GM12878 (cell line): ENCODE measurements at regions not wholly inside any gene's neighbourhood (a gene's known extent, or its start where the extent isn't known, plus 50 kb on each side); places are given as distances from the start of the nearest gene placed in this dataset.

Source experiments
- ATAC-seq: fragments of 200-7000 bp; cut with Tn5 transposase; 3 replicates; pipeline ENCODE4 v1.9.1; 2020; ENCODE audit warnings: mild to moderate bottlenecking, moderate library complexity
- BruUV-seq: library from RNA; stranded (reverse); fragments of 400-500 nt; replicated peaks from 2 replicates; lab custom pipeline; 2021; lab: Mats Ljungman, UMichigan
- CTCF ChIA-PET: fragments of 300-600 bp; sonication (Branson Sonifier 250); formaldehyde crosslinking; extraction: SDS; loops from one replicate; lab custom pipeline; 2021; ENCODE audit warnings: inconsistent platforms; lab: Yijun Ruan, JAX
- POLR2A ChIA-PET: fragments of 350-600 bp; formaldehyde crosslinking; extraction: SDS; loops from one replicate; lab custom pipeline; 2021; ENCODE audit warnings: inconsistent platforms; lab: Charles Lee
- RAD21 ChIA-PET: fragments of 300-600 bp; sonication (Branson Sonifier 250); formaldehyde crosslinking; loops from one replicate; lab custom pipeline; 2023; ENCODE audit warnings: antibody characterized with exemption; ENCODE audit not compliant: unreplicated experiment; lab: Charles Lee
- SMC1A ChIA-PET: fragments of 300-600 bp; sonication (Branson Sonifier 250); formaldehyde crosslinking; loops from one replicate; lab custom pipeline; 2023; ENCODE audit not compliant: unreplicated experiment, uncharacterized antibody; lab: Charles Lee
- DNase-seq: peaks from one replicate; pipeline ENCODE4 v3.0.0-alpha.2; 2011; ENCODE audit warnings: low read depth, low spot score
- FAIRE-seq: peaks from 3 replicates; lab custom pipeline; 2011; peaks lifted over from hg19 to GRCh38; lab: Jason Lieb, UNC
- H2AFZ ChIP-seq: 2 replicates; pipeline ENCODE4 v1.6.0; 2011; ENCODE audit warnings: low read depth, low read length, control low read depth; ENCODE audit not compliant: control insufficient read depth
- H3K27ac ChIP-seq: 2 replicates; pipeline ENCODE4 v1.5.1; 2011; ENCODE audit warnings: control low read depth; ENCODE audit not compliant: control insufficient read depth, insufficient read depth
- H3K27me3 ChIP-seq, 2 experiments: replicated peaks in 1 of 2; 2 replicates each; pipeline versions ENCODE4 v1.6.0 to v1.6.1; 2011; ENCODE audit warnings: low read length in 1 of 2; ENCODE audit not compliant: control insufficient read depth in 2 of 2, insufficient read depth in 2 of 2
- H3K36me3 ChIP-seq, 2 experiments: 2 replicates each; pipeline ENCODE4 v1.5.1; 2011; ENCODE audit warnings: low read length in 1 of 2; ENCODE audit not compliant: control insufficient read depth in 2 of 2, insufficient read depth in 2 of 2
- H3K4me1 ChIP-seq: 2 replicates; pipeline ENCODE4 v1.6.1; 2011; ENCODE audit warnings: mild to moderate bottlenecking, low read length, moderate library complexity, mixed read lengths; ENCODE audit not compliant: control insufficient read depth, insufficient read depth
- H3K4me2 ChIP-seq: 2 replicates; pipeline ENCODE4 v1.6.0; 2011; ENCODE audit warnings: control low read depth; ENCODE audit not compliant: control insufficient read depth, insufficient read depth
- H3K4me3 ChIP-seq: fragments of 200-600 bp; sonication (generic); 2 replicates; pipeline ENCODE4 v1.5.1; 2016
- H3K79me2 ChIP-seq: 2 replicates; pipeline ENCODE4 v1.6.0; 2011; ENCODE audit warnings: low read length; ENCODE audit not compliant: control insufficient read depth, insufficient read depth
- H3K9ac ChIP-seq: 2 replicates; pipeline ENCODE4 v1.8.0; 2011; ENCODE audit warnings: low read length, control low read depth, mixed read lengths; ENCODE audit not compliant: control insufficient read depth, insufficient read depth
- H3K9me3 ChIP-seq: replicated peaks from 3 replicates; pipeline ENCODE4 v1.5.1; 2011; ENCODE audit warnings: mild to moderate bottlenecking, low read length; ENCODE audit not compliant: control insufficient read depth, insufficient read depth
- H4K20me1 ChIP-seq: 2 replicates; pipeline ENCODE4 v1.6.0; 2011; ENCODE audit not compliant: control insufficient read depth, insufficient read depth
- CHD1 ChIP-seq: IDR thresholded peaks from 2 replicates; pipeline ENCODE4 v1.6.1; 2012; ENCODE audit warnings: low read depth, low read length, improper control_type of control experiment
- EGR1 ChIP-seq, 2 experiments: IDR thresholded peaks; 1 replicate in 1 of 2; 2 replicates in 1 of 2; pipeline ENCODE4 v1.6.1; 2011 to 2012; ENCODE audit warnings: low read depth in 2 of 2, low read length in 2 of 2, borderline replicate concordance in 1 of 2, mild to moderate bottlenecking in 1 of 2, moderate library complexity in 1 of 2
- HSF1 ChIP-seq: fragments of 150-350 bp; IDR thresholded peaks from 2 replicates; pipeline ENCODE4 v1.6.1; 2014; ENCODE audit warnings: mild to moderate bottlenecking, low read depth, low read length
- JUND ChIP-seq: IDR thresholded peaks from 2 replicates; pipeline ENCODE4 v1.6.1; 2012; ENCODE audit warnings: low read depth, mild to moderate bottlenecking, low read length, improper control_type of control experiment, moderate library complexity
- KDM1A ChIP-seq: fragments of 200-600 bp; sonication (generic); IDR thresholded peaks from 2 replicates; pipeline ENCODE4 v1.6.1; 2016; ENCODE audit warnings: borderline replicate concordance
- NR2F1 ChIP-seq: fragments of 450-650 bp; conservative IDR thresholded peaks from 2 replicates; pipeline ENCODE4 v1.6.1; 2017; ENCODE audit warnings: mild to moderate bottlenecking
- NRF1 ChIP-seq: conservative IDR thresholded peaks from 2 replicates; pipeline ENCODE4 v1.6.1; 2011; ENCODE audit warnings: mild to moderate bottlenecking, low read depth, low read length, improper control_type of control experiment
- RAD21 ChIP-seq: IDR thresholded peaks from 2 replicates; pipeline ENCODE4 v1.6.1; 2011; ENCODE audit warnings: mild to moderate bottlenecking, low read depth, low read length, moderate library complexity; ENCODE audit not compliant: insufficient read depth
- SMAD5 ChIP-seq: IDR thresholded peaks from 2 replicates; pipeline ENCODE4 v1.6.1; 2016; ENCODE audit warnings: antibody characterized with exemption, low read depth
- SREBF1 ChIP-seq: IDR thresholded peaks from 2 replicates; pipeline ENCODE4 v1.6.1; 2012; ENCODE audit warnings: mild to moderate bottlenecking, low read length
- TCF12 ChIP-seq: IDR thresholded peaks from 2 replicates; pipeline ENCODE4 v1.6.1; 2011; ENCODE audit warnings: low read depth, mild to moderate bottlenecking, low read length
- TCF7 ChIP-seq: IDR thresholded peaks from 2 replicates; pipeline ENCODE4 v1.6.1; 2014; ENCODE audit warnings: antibody characterized with exemption, borderline replicate concordance
- YBX1 ChIP-seq: fragments of 450-650 bp; IDR thresholded peaks from 2 replicates; pipeline ENCODE4 v1.6.1; 2016; ENCODE audit warnings: antibody characterized with exemption
- ZBTB33 ChIP-seq: fragments of 450-650 bp; IDR thresholded peaks from 2 replicates; pipeline ENCODE4 v1.6.1; 2017; ENCODE audit warnings: mild to moderate bottlenecking
- WGBS: methylation state at CpG from one replicate; pipeline ENCODE4 v1.1.6; 2016; ENCODE audit warnings: low lambda C conversion rate; ENCODE audit not compliant: insufficient replicate concordance, insufficient coverage; ENCODE audit errors: missing lambda C conversion rate; 5-methylcytosine and 5-hydroxymethylcytosine counted together
- in situ Hi-C: fragments of 300-500 bp; cut with MboI; formaldehyde crosslinking; loops from 9 replicates; pipeline ENCODE4 v1.14.3; 2018; ENCODE audit warnings: mixed read lengths
- intact Hi-C: fragments of 100-400 bp; cut with micrococcal nuclease; formaldehyde crosslinking; loops from one replicate; pipeline ENCODE4 v1.14.2; 2022; ENCODE audit not compliant: unreplicated experiment

GRCh38 chr7:126041472-126041871, 1111.8 kb upstream of the POT1 start:
- H3K27ac ChIP-seq = no peak overlapping the region
- no peak overlapping the region for H3K4me2 ChIP-seq
- in situ Hi-C loops (no loop called here), intact Hi-C loops (no loop called here)
- no peak overlapping the region for H3K9ac ChIP-seq
- ATAC-seq (no peak), DNase-seq (no peak), FAIRE-seq (no peak)
- H3K79me2 ChIP-seq = no peaks in the 10 kb centered on the region
- no peaks in the 10 kb centered on the region for H4K20me1 ChIP-seq
- no peak overlapping the region for H3K4me3 ChIP-seq
- POLR2A ChIA-PET = no interaction called here
- WGBS = 35% methylated on average over 5 of the region's 5 CpGs
- H2AFZ ChIP-seq = no peak overlapping the region
- SMC1A ChIA-PET = interaction anchor here (0.6 to 1.3 kb wide), 2 partner anchors 8 to 743 kb away, joined by 3 read pairs; no protein-coding TSS in a partner anchor
- no peaks in the 10 kb centered on the region for H3K4me1 ChIP-seq
- H3K27me3 ChIP-seq = no peaks in the 10 kb centered on the region
- RAD21 ChIA-PET = no interaction called here
- TF ChIP-seq ZBTB33 (no peak), NR2F1 (no peak), JUND (no peak), EGR1 (IDR thresholded peaks at IDR 0.05; ENCODE audit: borderline replicate concordance in 1 of 2, low read depth in 2 of 2, low read length in 2 of 2) (no peak), SMAD5 (no peak), TCF12 (no peak), HSF1 (no peak), NRF1 (no peak), KDM1A (no peak), YBX1 (no peak), TCF7 (no peak), CHD1 (no peak), SREBF1 (no peak), RAD21 (no peak)
- H3K36me3 ChIP-seq = no peaks in the 10 kb centered on the region
- BruUV-seq = no TSS peak
- H3K9me3 ChIP-seq = no peaks in the 10 kb centered on the region
- CTCF ChIA-PET = no interaction called here
